Hepatocyte (in vitro differentiated cells): ENCODE measurements at regions not wholly inside any gene's neighbourhood (a gene's known extent, or its start where the extent isn't known, plus 50 kb on each side); places are given as distances from the start of the nearest gene placed in this dataset.

Source experiments
- EZH2phosphoT487 ChIP-seq: fragments of 200-600 bp; sonication (generic); IDR thresholded peaks from one replicate; pipeline ENCODE4 v1.6.1; 2018; ENCODE audit warnings: antibody characterized with exemption, mild to moderate bottlenecking, low read depth, moderate library complexity; ENCODE audit not compliant: unreplicated experiment, severe bottlenecking
- TF ChIP-seq, protein P1 (sequence below): fragments of 200-600 bp; sonication (generic); IDR thresholded peaks from 2 replicates; pipeline ENCODE4 v1.5.1; 2016; ENCODE audit warnings: antibody characterized with exemption, mild to moderate bottlenecking; ENCODE audit not compliant: poor library complexity

DNA sequence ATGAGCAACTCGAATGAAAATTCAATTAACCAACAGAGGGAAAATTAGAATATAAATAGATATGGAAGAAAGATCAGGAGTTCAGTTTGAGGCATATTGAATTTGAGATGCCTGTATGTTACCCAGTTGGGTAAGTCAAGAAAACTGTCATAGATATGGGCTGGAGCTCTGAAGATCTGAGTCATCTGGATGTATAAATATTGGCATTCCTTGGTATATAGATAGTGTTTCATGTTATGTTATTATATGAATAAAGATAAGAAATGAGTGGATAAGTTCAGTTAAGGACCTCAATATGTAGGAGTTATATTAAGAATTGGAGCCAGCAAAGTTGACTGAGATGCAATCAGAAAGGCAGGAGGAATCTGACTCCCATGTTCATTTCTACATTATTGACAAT lies 543.6 kb upstream of the SMIM31 start:
- TF ChIP-seq, protein P1, sequence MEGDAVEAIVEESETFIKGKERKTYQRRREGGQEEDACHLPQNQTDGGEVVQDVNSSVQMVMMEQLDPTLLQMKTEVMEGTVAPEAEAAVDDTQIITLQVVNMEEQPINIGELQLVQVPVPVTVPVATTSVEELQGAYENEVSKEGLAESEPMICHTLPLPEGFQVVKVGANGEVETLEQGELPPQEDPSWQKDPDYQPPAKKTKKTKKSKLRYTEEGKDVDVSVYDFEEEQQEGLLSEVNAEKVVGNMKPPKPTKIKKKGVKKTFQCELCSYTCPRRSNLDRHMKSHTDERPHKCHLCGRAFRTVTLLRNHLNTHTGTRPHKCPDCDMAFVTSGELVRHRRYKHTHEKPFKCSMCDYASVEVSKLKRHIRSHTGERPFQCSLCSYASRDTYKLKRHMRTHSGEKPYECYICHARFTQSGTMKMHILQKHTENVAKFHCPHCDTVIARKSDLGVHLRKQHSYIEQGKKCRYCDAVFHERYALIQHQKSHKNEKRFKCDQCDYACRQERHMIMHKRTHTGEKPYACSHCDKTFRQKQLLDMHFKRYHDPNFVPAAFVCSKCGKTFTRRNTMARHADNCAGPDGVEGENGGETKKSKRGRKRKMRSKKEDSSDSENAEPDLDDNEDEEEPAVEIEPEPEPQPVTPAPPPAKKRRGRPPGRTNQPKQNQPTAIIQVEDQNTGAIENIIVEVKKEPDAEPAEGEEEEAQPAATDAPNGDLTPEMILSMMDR, result no peak
- no peak for TF ChIP-seq EZH2phosphoT487
